AG04450 (cell line): ENCODE measurements at regions not wholly inside any gene's neighbourhood (a gene's known extent, or its start where the extent isn't known, plus 50 kb on each side); places are given as distances from the start of the nearest gene placed in this dataset.

Source experiments
- CTCF ChIA-PET: fragments of 300-600, 350-600 bp; formaldehyde crosslinking; extraction: SDS; loops from one replicate; lab custom pipeline; 2022; ENCODE audit warnings: antibody characterized with exemption, inconsistent platforms; lab: Charles Lee
- POLR2A ChIA-PET: fragments of 350-600 bp; formaldehyde crosslinking; extraction: SDS; loops from one replicate; lab custom pipeline; 2021; ENCODE audit warnings: antibody characterized with exemption, inconsistent platforms; lab: Yijun Ruan, JAX
- DNase-seq: peaks from one replicate; pipeline ENCODE4 v3.0.0-alpha.2; 2011; ENCODE audit warnings: low read depth, low spot score
- H3K27ac ChIP-seq: one replicate; pipeline ENCODE4 v1.5.1; 2012; ENCODE audit warnings: low read depth, low read length, control low read depth
- H3K27me3 ChIP-seq: one replicate; pipeline ENCODE4 v1.6.0; 2012; ENCODE audit warnings: low read length; ENCODE audit not compliant: control insufficient read depth, insufficient read depth
- H3K4me3 ChIP-seq: 2 replicates; pipeline ENCODE4 v1.5.1; 2011; ENCODE audit warnings: mild to moderate bottlenecking, low read depth, low read length, control low read depth
- H3K9me3 ChIP-seq: 2 replicates; pipeline ENCODE4 v1.5.1; 2012; ENCODE audit warnings: low read length; ENCODE audit not compliant: control insufficient read depth, insufficient read depth
- TF ChIP-seq, protein P1 (sequence below): IDR thresholded peaks from 2 replicates; pipeline ENCODE4 v1.5.1; 2011; ENCODE audit warnings: low read depth, low read length, control low read depth, inconsistent platforms

- DNase-seq = no peak
- H3K27ac ChIP-seq = no peak overlapping the region
- CTCF ChIA-PET = interaction anchor here (0.6 to 5.0 kb wide), 36 partner anchors 9 to 950 kb away, joined by 3 to 41 read pairs (median 4); no protein-coding TSS in a partner anchor
- no peaks in the 10 kb centered on the region for H3K9me3 ChIP-seq
- POLR2A ChIA-PET = interaction anchor here (0.8 kb wide), 1 partner anchor 955 kb away, joined by 4 read pairs; the partner anchor contains the start of gene IGFBP5
- H3K27me3 ChIP-seq = no peaks in the 10 kb centered on the region
- no peak overlapping the region for H3K4me3 ChIP-seq
- TF ChIP-seq, protein P1, sequence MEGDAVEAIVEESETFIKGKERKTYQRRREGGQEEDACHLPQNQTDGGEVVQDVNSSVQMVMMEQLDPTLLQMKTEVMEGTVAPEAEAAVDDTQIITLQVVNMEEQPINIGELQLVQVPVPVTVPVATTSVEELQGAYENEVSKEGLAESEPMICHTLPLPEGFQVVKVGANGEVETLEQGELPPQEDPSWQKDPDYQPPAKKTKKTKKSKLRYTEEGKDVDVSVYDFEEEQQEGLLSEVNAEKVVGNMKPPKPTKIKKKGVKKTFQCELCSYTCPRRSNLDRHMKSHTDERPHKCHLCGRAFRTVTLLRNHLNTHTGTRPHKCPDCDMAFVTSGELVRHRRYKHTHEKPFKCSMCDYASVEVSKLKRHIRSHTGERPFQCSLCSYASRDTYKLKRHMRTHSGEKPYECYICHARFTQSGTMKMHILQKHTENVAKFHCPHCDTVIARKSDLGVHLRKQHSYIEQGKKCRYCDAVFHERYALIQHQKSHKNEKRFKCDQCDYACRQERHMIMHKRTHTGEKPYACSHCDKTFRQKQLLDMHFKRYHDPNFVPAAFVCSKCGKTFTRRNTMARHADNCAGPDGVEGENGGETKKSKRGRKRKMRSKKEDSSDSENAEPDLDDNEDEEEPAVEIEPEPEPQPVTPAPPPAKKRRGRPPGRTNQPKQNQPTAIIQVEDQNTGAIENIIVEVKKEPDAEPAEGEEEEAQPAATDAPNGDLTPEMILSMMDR = no peak
These were observed 352.6 kb downstream of the TNS1 start for GRCh38 chr2:217650229-217650628.

DNA sequence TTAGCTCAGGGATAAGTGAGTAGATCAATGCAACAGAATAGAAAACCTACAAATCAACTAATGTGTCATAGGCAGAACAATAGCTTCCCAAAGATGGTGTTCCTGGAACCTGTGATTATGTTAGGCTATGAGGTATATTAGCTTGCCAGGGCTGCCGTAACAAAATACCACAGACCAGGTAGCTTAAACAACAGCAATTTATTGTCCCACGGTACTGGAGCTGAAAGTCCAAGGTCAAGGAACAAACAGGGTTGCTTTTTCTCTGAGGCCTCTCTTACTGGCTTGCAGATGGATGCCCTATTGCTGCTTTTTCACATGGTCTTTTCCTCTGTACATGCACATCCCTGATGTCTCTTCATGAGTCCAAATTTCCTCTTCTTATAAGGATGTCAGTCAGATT lies 354.9 kb downstream of the TNS1 start:
- CTCF ChIA-PET = interaction anchor here (0.8 kb wide), 1 partner anchor 138 kb away, joined by 3 read pairs; no protein-coding TSS in a partner anchor

DNA sequence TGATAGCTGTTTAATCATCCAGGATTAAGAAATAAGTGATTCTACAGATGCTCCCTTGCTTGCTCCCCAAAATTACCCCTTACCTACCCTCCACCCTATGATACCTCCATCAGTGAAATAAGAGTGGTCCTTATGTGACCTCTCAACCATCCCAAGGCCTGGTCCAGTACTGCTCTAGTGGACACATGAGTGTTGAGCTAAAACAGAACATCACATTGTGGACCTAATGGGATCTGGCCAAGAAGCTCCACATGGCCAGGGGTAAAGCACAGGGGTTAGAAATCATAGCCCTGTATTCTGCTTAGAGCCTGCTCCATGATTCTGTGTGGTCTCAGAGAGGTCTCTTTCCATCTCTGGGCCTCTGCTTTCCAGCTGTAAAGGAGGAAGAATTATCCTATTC lies 355.6 kb downstream of the TNS1 start:
- ChIA-PET CTCF (interaction anchor here (0.6 to 2.0 kb wide), 3 partner anchors 12 to 137 kb away, joined by 3 to 5 read pairs (median 4); no protein-coding TSS in a partner anchor), POLR2A (no interaction called here)
- peaks cover 11% of the 10 kb centered on the region for H3K27me3 ChIP-seq
- TF ChIP-seq, protein P1 = no peak
- no peak overlapping the region for H3K4me3 ChIP-seq
- H3K27ac ChIP-seq = no peak overlapping the region
- no peaks in the 10 kb centered on the region for H3K9me3 ChIP-seq
- no peak for DNase-seq

More for the DNA sequence above, 354.9 kb downstream of the TNS1 start:
- no peak for DNase-seq
- H3K9me3 ChIP-seq = no peaks in the 10 kb centered on the region
- peaks cover 9% of the 10 kb centered on the region for H3K27me3 ChIP-seq
- no peak overlapping the region for H3K4me3 ChIP-seq
- TF ChIP-seq, protein P1 = no peak
- POLR2A ChIA-PET = no interaction called here
- H3K27ac ChIP-seq = no peak overlapping the region

DNA sequence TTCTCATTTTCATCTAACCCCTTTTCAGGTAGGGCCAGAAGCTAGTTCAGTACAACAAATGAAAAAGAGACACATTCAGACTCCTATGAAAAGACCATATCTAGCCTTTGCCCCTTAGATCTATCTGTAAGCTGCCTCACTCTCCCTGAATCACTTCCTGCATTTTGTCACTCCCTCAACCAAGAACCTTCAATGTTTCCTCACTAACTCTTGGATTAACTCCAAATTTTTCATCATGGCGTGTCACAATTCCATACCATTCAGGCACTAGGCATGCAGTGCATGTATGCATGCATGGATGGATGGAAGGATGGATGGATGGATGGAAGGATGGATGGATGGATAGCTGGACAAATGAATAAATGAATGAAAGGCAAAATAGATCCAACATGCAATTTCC lies 356.9 kb downstream of the TNS1 start:
- CTCF ChIA-PET = interaction anchor here (2.0 kb wide), 1 partner anchor 11 kb away, joined by 5 read pairs; no protein-coding TSS in a partner anchor
- Histone ChIP-seq H3K27me3 (peaks cover 15% of the 10 kb centered on the region), H3K27ac (no peak overlapping the region), H3K9me3 (no peaks in the 10 kb centered on the region), H3K4me3 (no peak overlapping the region)
- DNase-seq = no peak
- TF ChIP-seq, protein P1 = no peak
- POLR2A ChIA-PET = no interaction called here

- ChIA-PET CTCF (no interaction called here), POLR2A (no interaction called here)
- H3K9me3 ChIP-seq = no peaks in the 10 kb centered on the region
- TF ChIP-seq, protein P1 = no peak
- H3K27me3 ChIP-seq = peaks cover 15% of the 10 kb centered on the region
- H3K27ac ChIP-seq = no peak overlapping the region
- DNase-seq = no peak
- no peak overlapping the region for H3K4me3 ChIP-seq
These were observed 358.9 kb downstream of the TNS1 start for GRCh38 chr2:217643789-217644301.
